SK-N-MC (cell line): ENCODE measurements at regions not wholly inside any gene's neighbourhood (a gene's known extent, or its start where the extent isn't known, plus 50 kb on each side); places are given as distances from the start of the nearest gene placed in this dataset.

Source experiments
- EZH2 ChIP-seq: fragments of 200-600 bp; sonication (generic); IDR thresholded peaks from one replicate; pipeline ENCODE4 v1.6.1; 2017; ENCODE audit warnings: antibody characterized with exemption
- FOXP2 ChIP-seq: optimal IDR thresholded peaks from 2 replicates; pipeline ENCODE3; 2011; ENCODE audit warnings: mild to moderate bottlenecking, moderate library complexity; ENCODE audit not compliant: insufficient read depth; ENCODE audit errors: extremely low read length, control extremely low read depth
- POLR2AphosphoS5 ChIP-seq: IDR thresholded peaks from 2 replicates; pipeline ENCODE4 v1.6.1; 2012; ENCODE audit warnings: mild to moderate bottlenecking, low read depth, low read length, borderline replicate concordance

GRCh38 chr10:2414039-2414438 lies 653.3 kb upstream of the PFKP start:
- TF ChIP-seq POLR2AphosphoS5 (no peak), EZH2 (no peak), FOXP2 (no peak)
